Esophagus squamous epithelium (tissue), 4 donors: ENCODE measurements at regions not wholly inside any gene's neighbourhood (a gene's known extent, or its start where the extent isn't known, plus 50 kb on each side); places are given as distances from the start of the nearest gene placed in this dataset.

ENCODE experiments used
- POLR2A ChIP-seq, 4 donors: fragments of 450-650 bp; IDR thresholded peaks; one replicate each; pipeline ENCODE4 v1.6.1; 2017; ENCODE audit warnings: antibody characterized with exemption in 4 of 4, mild to moderate bottlenecking in 4 of 4, moderate library complexity in 3 of 4
- TF ChIP-seq, protein P1 (sequence below), 6 experiments: fragments of 450-650 bp in 4 of 6; fragments of 200-600 bp in 2 of 6; sonication (generic) in 2 of 6; IDR thresholded peaks; one replicate each; pipeline ENCODE4 v1.5.1; 2016 to 2019; ENCODE audit warnings: antibody characterized with exemption in 6 of 6, mild to moderate bottlenecking in 4 of 6, moderate library complexity in 4 of 6

DNA sequence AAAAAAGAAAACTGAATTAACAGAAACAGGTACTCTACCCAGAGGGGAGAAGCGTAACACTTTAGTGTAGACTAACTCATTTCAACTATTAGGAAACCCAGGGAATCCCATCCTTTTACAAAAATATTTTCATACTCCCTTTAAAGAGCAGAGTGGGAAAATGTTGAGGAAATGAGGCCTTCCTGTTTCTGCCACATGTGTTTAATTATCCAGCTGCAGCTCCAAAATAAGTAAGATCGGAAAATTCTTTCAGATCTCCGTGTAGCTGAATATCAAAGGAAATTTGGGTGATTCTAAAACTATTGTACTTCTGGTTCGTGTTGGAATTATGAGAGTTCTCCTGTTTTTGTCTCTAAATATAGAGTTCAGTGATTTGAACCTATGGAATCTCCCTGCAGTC, 58.0 kb upstream of the CAV2 start:
- TF ChIP-seq, protein P1, sequence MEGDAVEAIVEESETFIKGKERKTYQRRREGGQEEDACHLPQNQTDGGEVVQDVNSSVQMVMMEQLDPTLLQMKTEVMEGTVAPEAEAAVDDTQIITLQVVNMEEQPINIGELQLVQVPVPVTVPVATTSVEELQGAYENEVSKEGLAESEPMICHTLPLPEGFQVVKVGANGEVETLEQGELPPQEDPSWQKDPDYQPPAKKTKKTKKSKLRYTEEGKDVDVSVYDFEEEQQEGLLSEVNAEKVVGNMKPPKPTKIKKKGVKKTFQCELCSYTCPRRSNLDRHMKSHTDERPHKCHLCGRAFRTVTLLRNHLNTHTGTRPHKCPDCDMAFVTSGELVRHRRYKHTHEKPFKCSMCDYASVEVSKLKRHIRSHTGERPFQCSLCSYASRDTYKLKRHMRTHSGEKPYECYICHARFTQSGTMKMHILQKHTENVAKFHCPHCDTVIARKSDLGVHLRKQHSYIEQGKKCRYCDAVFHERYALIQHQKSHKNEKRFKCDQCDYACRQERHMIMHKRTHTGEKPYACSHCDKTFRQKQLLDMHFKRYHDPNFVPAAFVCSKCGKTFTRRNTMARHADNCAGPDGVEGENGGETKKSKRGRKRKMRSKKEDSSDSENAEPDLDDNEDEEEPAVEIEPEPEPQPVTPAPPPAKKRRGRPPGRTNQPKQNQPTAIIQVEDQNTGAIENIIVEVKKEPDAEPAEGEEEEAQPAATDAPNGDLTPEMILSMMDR (IDR thresholded peaks at IDR 0.05): no peak
- TF ChIP-seq POLR2A (IDR thresholded peaks at IDR 0.05): no peak
